ENCODE measurements at regions not wholly inside any gene's neighbourhood (a gene's known extent, or its start where the extent isn't known, plus 50 kb on each side); places are given as distances from the start of the nearest gene placed in this dataset.

- TF ChIP-seq CTCF (IDR thresholded peaks at IDR 0.05; ENCODE audit: low read depth, low read length, missing control alignments), result no peak
- no peak for DNase-seq (ENCODE audit: extremely low read depth, low read depth)
- no peak overlapping the region for H3K4me3 ChIP-seq (replicated peaks; ENCODE audit: low read depth, low read length)
These were observed 246.5 kb upstream of the SFRP2 start for GRCh38 chr4:154035341-154035740.

GRCh38 chr4:154033921-154034320 is 245.0 kb upstream of the SFRP2 start:
- TF ChIP-seq CTCF (IDR thresholded peaks at IDR 0.05; ENCODE audit: low read depth, low read length, missing control alignments), result no peak
- H3K4me3 ChIP-seq (replicated peaks; ENCODE audit: low read depth, low read length), result no peak overlapping the region
- no peak for DNase-seq (ENCODE audit: extremely low read depth, low read depth)

- no peak overlapping the region for H3K4me3 ChIP-seq (replicated peaks; ENCODE audit: low read depth, low read length)
- no peak for DNase-seq (ENCODE audit: extremely low read depth, low read depth)
- no peak for TF ChIP-seq CTCF (IDR thresholded peaks at IDR 0.05; ENCODE audit: low read depth, low read length, missing control alignments)
These were observed 244.0 kb upstream of the SFRP2 start for GRCh38 chr4:154032914-154033313.

- H3K4me3 ChIP-seq (replicated peaks; ENCODE audit: low read depth, low read length), result no peak overlapping the region
- no peak for DNase-seq (ENCODE audit: extremely low read depth, low read depth)
- TF ChIP-seq CTCF (IDR thresholded peaks at IDR 0.05; ENCODE audit: low read depth, low read length, missing control alignments), result no peak
These were observed 241.9 kb upstream of the SFRP2 start for GRCh38 chr4:154030746-154031145.

GRCh38 chr4:154030152-154030551 is 241.3 kb upstream of the SFRP2 start:
- TF ChIP-seq CTCF (IDR thresholded peaks at IDR 0.05; ENCODE audit: low read depth, low read length, missing control alignments), result no peak
- DNase-seq (ENCODE audit: extremely low read depth, low read depth), result no peak
- H3K4me3 ChIP-seq (replicated peaks; ENCODE audit: low read depth, low read length), result no peak overlapping the region

- DNase-seq (ENCODE audit: extremely low read depth, low read depth), result no peak
- no peak for TF ChIP-seq CTCF (IDR thresholded peaks at IDR 0.05; ENCODE audit: low read depth, low read length, missing control alignments)
- H3K4me3 ChIP-seq (replicated peaks; ENCODE audit: low read depth, low read length), result no peak overlapping the region
These were observed 240.3 kb upstream of the SFRP2 start for GRCh38 chr4:154029171-154029570.

- DNase-seq (ENCODE audit: extremely low read depth, low read depth), result no peak
- H3K4me3 ChIP-seq (replicated peaks; ENCODE audit: low read depth, low read length), result no peak overlapping the region
- TF ChIP-seq CTCF (IDR thresholded peaks at IDR 0.05; ENCODE audit: low read depth, low read length, missing control alignments), result no peak
These were observed 236.2 kb upstream of the SFRP2 start for GRCh38 chr4:154025110-154025509.

Measured in HFF-Myc (cell line).